Activated CD4-positive, alpha-beta T cell treated with anti-CD3 and anti-CD28 coated beads, Interleukin-2, amount 50 U/mL, for 4 hours (primary cell): ENCODE measurements at regions not wholly inside any gene's neighbourhood (a gene's known extent, or its start where the extent isn't known, plus 50 kb on each side); places are given as distances from the start of the nearest gene placed in this dataset.

Experiments used
- DNase-seq, 2 experiments: peaks; one replicate each; pipeline ENCODE4 v3.0.0-alpha.2; 2020

- no peak for DNase-seq
These were observed 50.6 kb upstream of the TMEM244 start for GRCh38 chr6:129911732-129912131.
